H1 (cell line): ENCODE measurements at regions not wholly inside any gene's neighbourhood (a gene's known extent, or its start where the extent isn't known, plus 50 kb on each side); places are given as distances from the start of the nearest gene placed in this dataset.

Experiments used
- CTCF ChIA-PET: fragments of 300-600 bp; sonication (Branson Sonifier 250); formaldehyde crosslinking; loops from one replicate; lab custom pipeline; 2021; ENCODE audit not compliant: partially characterized antibody; lab: Charles Lee
- POLR2A ChIA-PET: fragments of 300-600 bp; sonication (Branson Sonifier 250); formaldehyde crosslinking; loops from one replicate; lab custom pipeline; 2021; ENCODE audit warnings: inconsistent platforms; ENCODE audit not compliant: partially characterized antibody; lab: Charles Lee
- DNase-seq, 2 experiments: peaks; one replicate each; pipeline versions ENCODE4 v3.0.0 to v3.0.0-alpha.2; 2010 to 2022; ENCODE audit warnings: low spot score in 2 of 2, low read depth in 1 of 2, mixed read lengths in 1 of 2
- FAIRE-seq: peaks from 2 replicates; lab custom pipeline; 2011; peaks lifted over from hg19 to GRCh38; lab: Jason Lieb, UNC
- H2AFZ ChIP-seq: 2 replicates; pipeline ENCODE4 v1.8.1; 2012; ENCODE audit warnings: low read length, inconsistent platforms
- H2AK5ac ChIP-seq: 2 replicates; pipeline ENCODE4 v1.6.1; 2013; ENCODE audit warnings: low read depth, low read length
- H2BK120ac ChIP-seq: replicated peaks from 2 replicates; pipeline ENCODE3; 2013; ENCODE audit warnings: low read depth, low read length, inconsistent platforms
- H2BK12ac ChIP-seq: 2 replicates; pipeline ENCODE4 v1.6.1; 2013; ENCODE audit warnings: low read depth, low read length
- H2BK15ac ChIP-seq: 2 replicates; pipeline ENCODE4 v1.6.1; 2013; ENCODE audit warnings: low read length
- H2BK20ac ChIP-seq: 2 replicates; pipeline ENCODE4 v1.6.1; 2013; ENCODE audit warnings: low read length
- H2BK5ac ChIP-seq: 2 replicates; pipeline ENCODE4 v1.6.1; 2013; ENCODE audit warnings: low read depth, low read length
- H3K14ac ChIP-seq: 2 replicates; pipeline ENCODE4 v1.6.1; 2013; ENCODE audit warnings: inconsistent platforms; ENCODE audit not compliant: insufficient read length
- H3K18ac ChIP-seq: 2 replicates; pipeline ENCODE4 v1.6.1; 2013; ENCODE audit warnings: low read length; ENCODE audit errors: extremely low read depth
- H3K23ac ChIP-seq: 2 replicates; pipeline ENCODE4 v1.6.1; 2013; ENCODE audit warnings: inconsistent platforms; ENCODE audit not compliant: insufficient read length
- H3K23me2 ChIP-seq: 2 replicates; pipeline ENCODE4 v1.6.1; 2013; ENCODE audit warnings: low read depth, low read length
- H3K27ac ChIP-seq: 2 replicates; pipeline ENCODE4 v1.6.1; 2011; ENCODE audit warnings: low read depth, low read length, inconsistent platforms
- H3K27me3 ChIP-seq, 4 experiments: replicated peaks in 1 of 4; 1 replicate in 1 of 4; 2 replicates in 3 of 4; pipeline versions ENCODE4 v1.6.1 to v1.8.1; 2011 to 2013; ENCODE audit warnings: low read length in 3 of 4, mild to moderate bottlenecking in 3 of 4, inconsistent platforms in 2 of 4, mixed read lengths in 2 of 4, moderate library complexity in 1 of 4; ENCODE audit not compliant: control insufficient read depth in 3 of 4, insufficient read depth in 3 of 4; ENCODE audit errors: extremely low read depth in 1 of 4
- H3K36me3 ChIP-seq, 4 experiments: 2 replicates each; pipeline versions ENCODE4 v1.6.1 to v1.8.1; 2011 to 2013; ENCODE audit warnings: mild to moderate bottlenecking in 4 of 4, low read length in 3 of 4, moderate library complexity in 2 of 4, control low read depth in 1 of 4, inconsistent platforms in 1 of 4; ENCODE audit not compliant: insufficient read depth in 4 of 4, control insufficient read depth in 2 of 4
- H3K4ac ChIP-seq: replicated peaks from 2 replicates; pipeline ENCODE3; 2013; ENCODE audit warnings: low read length, low read depth, mixed read lengths, inconsistent platforms; ENCODE audit not compliant: insufficient read length
- H3K4me1 ChIP-seq, 4 experiments: replicated peaks in 1 of 4; 1 replicate in 1 of 4; 2 replicates in 3 of 4; pipeline versions ENCODE4 v1.6.1 to v1.8.1; 2011 to 2013; ENCODE audit warnings: low read length in 3 of 4, inconsistent platforms in 2 of 4, mixed read lengths in 1 of 4; ENCODE audit not compliant: insufficient read depth in 4 of 4, control insufficient read depth in 3 of 4
- H3K4me2 ChIP-seq, 2 experiments: 2 replicates each; pipeline versions ENCODE4 v1.6.1 to v1.8.1; 2011 to 2013; ENCODE audit warnings: low read depth in 2 of 2, low read length in 2 of 2, control low read depth in 1 of 2, inconsistent platforms in 1 of 2, mild to moderate bottlenecking in 1 of 2; ENCODE audit not compliant: insufficient read depth in 1 of 2
- H3K4me3 ChIP-seq, 4 experiments: fragments of 200-600, 300-600 bp in 1 of 4; sonication (generic), shearing (Covaris generic), sonication (Bioruptor Twin) in 1 of 4; 2 replicates each; pipeline versions ENCODE4 v1.5.1 to v1.8.1; 2011 to 2016; ENCODE audit warnings: low read length in 4 of 4, low read depth in 3 of 4, control low read depth in 2 of 4, inconsistent platforms in 2 of 4, mild to moderate bottlenecking in 2 of 4, mixed read lengths in 1 of 4, moderate library complexity in 1 of 4; ENCODE audit not compliant: insufficient read depth in 2 of 4; ENCODE audit errors: extremely low read depth in 1 of 4
- H3K56ac ChIP-seq: replicated peaks from 2 replicates; pipeline ENCODE3; 2013; ENCODE audit warnings: low read depth, mild to moderate bottlenecking, mixed read lengths, low read length, inconsistent platforms; ENCODE audit not compliant: insufficient read length
- H3K79me1 ChIP-seq: 2 replicates; pipeline ENCODE4 v1.6.1; 2013; ENCODE audit warnings: low read depth, low read length, control low read depth
- H3K79me2 ChIP-seq, 2 experiments: 2 replicates each; pipeline versions ENCODE4 v1.6.1 to v1.8.1; 2012 to 2013; ENCODE audit warnings: low read length in 2 of 2, mild to moderate bottlenecking in 2 of 2, inconsistent platforms in 1 of 2; ENCODE audit not compliant: insufficient read depth in 2 of 2, control insufficient read depth in 1 of 2
- H3K9ac ChIP-seq, 4 experiments: replicated peaks in 1 of 4; 1 replicate in 1 of 4; 2 replicates in 3 of 4; pipeline versions ENCODE4 v1.6.1 to v1.8.1; 2011 to 2013; ENCODE audit warnings: low read depth in 3 of 4, low read length in 3 of 4, control low read depth in 2 of 4, mild to moderate bottlenecking in 2 of 4, moderate library complexity in 2 of 4, inconsistent platforms in 1 of 4; ENCODE audit errors: extremely low read depth in 1 of 4
- H3K9me3 ChIP-seq, 2 experiments: 2 replicates each; pipeline versions ENCODE4 v1.6.1 to v1.8.1; 2012 to 2013; ENCODE audit warnings: mild to moderate bottlenecking in 2 of 2, moderate library complexity in 2 of 2, control low read depth in 1 of 2, inconsistent platforms in 1 of 2, low read depth in 1 of 2, low read length in 1 of 2, mixed read lengths in 1 of 2; ENCODE audit not compliant: insufficient read depth in 2 of 2
- H4K20me1 ChIP-seq, 2 experiments: replicated peaks in 1 of 2; 2 replicates each; pipeline versions ENCODE3 to v1.8.1; 2011 to 2013; ENCODE audit warnings: inconsistent platforms in 2 of 2, low read length in 2 of 2, mild to moderate bottlenecking in 1 of 2; ENCODE audit not compliant: insufficient read depth in 2 of 2, control insufficient read depth in 1 of 2
- H4K5ac ChIP-seq: 2 replicates; pipeline ENCODE4 v1.6.1; 2013; ENCODE audit warnings: low read length, low read depth, mixed read lengths, inconsistent platforms; ENCODE audit not compliant: insufficient read length
- H4K8ac ChIP-seq: 2 replicates; pipeline ENCODE4 v1.8.0; 2013; ENCODE audit warnings: mild to moderate bottlenecking, moderate library complexity, low read length, inconsistent platforms; ENCODE audit not compliant: insufficient read depth; ENCODE audit errors: extremely low read depth
- H4K91ac ChIP-seq: replicated peaks from 2 replicates; pipeline ENCODE3; 2013; ENCODE audit warnings: low read length, mixed read lengths, inconsistent platforms; ENCODE audit not compliant: insufficient read length
- BACH1 ChIP-seq: IDR thresholded peaks from 2 replicates; pipeline ENCODE4 v1.6.1; 2012; ENCODE audit warnings: low read length, improper control_type of control experiment
- HDAC2 ChIP-seq, 2 experiments: fragments of 300-600 bp in 1 of 2; sonication (generic) in 1 of 2; IDR thresholded peaks; 2 replicates each; pipeline ENCODE4 v1.6.1; 2011 to 2012; ENCODE audit warnings: low read depth in 2 of 2, low read length in 2 of 2, mild to moderate bottlenecking in 2 of 2, moderate library complexity in 2 of 2, borderline replicate concordance in 1 of 2, inconsistent platforms in 1 of 2
- WGBS, 2 experiments: shearing (Covaris generic) in 1 of 2; methylation state at CpG; one replicate each; pipeline versions ENCODE4 v1.1.6 to v1.1.7; 2013 to 2015; ENCODE audit warnings: low lambda C conversion rate in 2 of 2, mixed read lengths in 2 of 2, inconsistent platforms in 1 of 2, low coverage in 1 of 2, missing lambda C conversion rate in 1 of 2; ENCODE audit not compliant: insufficient replicate concordance in 2 of 2, insufficient coverage in 1 of 2, insufficient read length in 1 of 2; ENCODE audit errors: extremely low coverage in 1 of 2, missing lambda C conversion rate in 1 of 2; 5-methylcytosine and 5-hydroxymethylcytosine counted together
- TF ChIP-seq, protein P1 (sequence below): IDR thresholded peaks from 2 replicates; pipeline ENCODE4 v1.6.1; 2012; ENCODE audit warnings: inconsistent platforms
- TF ChIP-seq, protein P2 (sequence below), 3 experiments: IDR thresholded peaks; 1 replicate in 2 of 3; 2 replicates in 1 of 3; pipeline versions ENCODE4 v1.5.1 to v1.6.1; 2011; ENCODE audit warnings: low read length in 3 of 3, mild to moderate bottlenecking in 3 of 3, inconsistent platforms in 2 of 3, low read depth in 1 of 3, moderate library complexity in 1 of 3; ENCODE audit not compliant: insufficient read depth in 1 of 3; ENCODE audit errors: control extremely low read depth in 1 of 3

DNA sequence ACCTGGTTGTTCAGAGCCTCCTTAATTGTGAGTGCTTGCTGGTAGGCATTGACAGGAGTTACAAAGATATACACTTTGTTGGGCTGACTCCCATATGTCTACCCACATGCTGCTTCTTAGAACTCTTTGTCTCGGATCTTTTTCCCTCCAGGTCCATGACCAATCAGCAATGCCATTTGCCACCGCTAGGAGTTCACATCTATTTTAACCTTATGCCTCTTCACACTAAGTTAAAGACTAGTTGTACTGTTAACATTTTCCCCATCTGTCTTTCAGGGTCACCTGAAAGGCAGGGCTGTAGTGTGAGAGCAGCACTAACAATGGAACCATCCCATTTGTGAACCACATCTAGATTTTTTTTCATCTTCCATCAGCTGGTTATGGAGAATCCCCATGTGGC is 226.7 kb upstream of the NPY start:
- Histone ChIP-seq H2BK20ac (no peak overlapping the region), H2AK5ac (no peak overlapping the region), H3K9me3 (no peaks in the 10 kb centered on the region), H4K8ac (no peak overlapping the region), H3K4me3 (no peak overlapping the region), H3K23me2 (no peaks in the 10 kb centered on the region), H3K36me3 (no peaks in the 10 kb centered on the region), H2AFZ (no peak overlapping the region), H3K14ac (no peak overlapping the region), H3K18ac (no peak overlapping the region)
- TF ChIP-seq, protein P1, sequence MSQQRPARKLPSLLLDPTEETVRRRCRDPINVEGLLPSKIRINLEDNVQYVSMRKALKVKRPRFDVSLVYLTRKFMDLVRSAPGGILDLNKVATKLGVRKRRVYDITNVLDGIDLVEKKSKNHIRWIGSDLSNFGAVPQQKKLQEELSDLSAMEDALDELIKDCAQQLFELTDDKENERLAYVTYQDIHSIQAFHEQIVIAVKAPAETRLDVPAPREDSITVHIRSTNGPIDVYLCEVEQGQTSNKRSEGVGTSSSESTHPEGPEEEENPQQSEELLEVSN = 0 out of 2 replicates have a peak, but pooled peaks have one; percentile 39
- TF ChIP-seq HDAC2 (IDR thresholded peaks at IDR 0.05; ENCODE audit: borderline replicate concordance in 1 of 2, low read depth in 2 of 2, low read length in 2 of 2) = no peak
- no peak for TF ChIP-seq BACH1
- TF ChIP-seq, protein P2, sequence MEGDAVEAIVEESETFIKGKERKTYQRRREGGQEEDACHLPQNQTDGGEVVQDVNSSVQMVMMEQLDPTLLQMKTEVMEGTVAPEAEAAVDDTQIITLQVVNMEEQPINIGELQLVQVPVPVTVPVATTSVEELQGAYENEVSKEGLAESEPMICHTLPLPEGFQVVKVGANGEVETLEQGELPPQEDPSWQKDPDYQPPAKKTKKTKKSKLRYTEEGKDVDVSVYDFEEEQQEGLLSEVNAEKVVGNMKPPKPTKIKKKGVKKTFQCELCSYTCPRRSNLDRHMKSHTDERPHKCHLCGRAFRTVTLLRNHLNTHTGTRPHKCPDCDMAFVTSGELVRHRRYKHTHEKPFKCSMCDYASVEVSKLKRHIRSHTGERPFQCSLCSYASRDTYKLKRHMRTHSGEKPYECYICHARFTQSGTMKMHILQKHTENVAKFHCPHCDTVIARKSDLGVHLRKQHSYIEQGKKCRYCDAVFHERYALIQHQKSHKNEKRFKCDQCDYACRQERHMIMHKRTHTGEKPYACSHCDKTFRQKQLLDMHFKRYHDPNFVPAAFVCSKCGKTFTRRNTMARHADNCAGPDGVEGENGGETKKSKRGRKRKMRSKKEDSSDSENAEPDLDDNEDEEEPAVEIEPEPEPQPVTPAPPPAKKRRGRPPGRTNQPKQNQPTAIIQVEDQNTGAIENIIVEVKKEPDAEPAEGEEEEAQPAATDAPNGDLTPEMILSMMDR (IDR thresholded peaks at IDR 0.05; ENCODE audit: control extremely low read depth in 1 of 3, insufficient read depth in 1 of 3, low read depth in 1 of 3, low read length in 3 of 3) = peak in 1 of 3 experiments; percentile 30; a peak in 1 of 4 replicates
- TF ChIP-seq, all 59 proteins: peak for 2
- no peaks in the 10 kb centered on the region for H3K79me1 ChIP-seq
- no peak overlapping the region for H3K23ac ChIP-seq
- H3K4ac ChIP-seq = no peak overlapping the region
- H3K9ac ChIP-seq = no peak overlapping the region
- no peak overlapping the region for H3K27ac ChIP-seq
- no peak overlapping the region for H2BK12ac ChIP-seq
- no peaks in the 10 kb centered on the region for H4K20me1 ChIP-seq
- H4K5ac ChIP-seq = no peak overlapping the region
- FAIRE-seq (no peak), DNase-seq (no peak)
- peaks cover 0 to 3% (median 0%) of the 10 kb centered on the region in 4 experiments; a peak in 1 of 7 replicates for H3K27me3 ChIP-seq
- 76% methylated on average over 2 of the region's 2 CpGs; no CpG with 5 or more reads in 1 of the 2 experiments for WGBS, 2 experiments
- H3K4me2 ChIP-seq = no peak overlapping the region
- no peak overlapping the region for H4K91ac ChIP-seq
- ChIA-PET CTCF (interaction anchor here (0.8 to 3.4 kb wide), 5 partner anchors 8 to 19 kb away, joined by 3 to 12 read pairs (median 4); no protein-coding TSS in a partner anchor), POLR2A (no interaction called here)
- H3K56ac ChIP-seq = no peak overlapping the region
- H3K4me1 ChIP-seq = peaks cover 0 to 2% (median 0%) of the 10 kb centered on the region in 4 experiments; a peak in 3 of 7 replicates
- H2BK5ac ChIP-seq = no peak overlapping the region
- no peaks in the 10 kb centered on the region for H3K79me2 ChIP-seq
- H2BK120ac ChIP-seq = no peak overlapping the region
- no peak overlapping the region for H2BK15ac ChIP-seq
